ENCODE measurements at regions not wholly inside any gene's neighbourhood (a gene's known extent, or its start where the extent isn't known, plus 50 kb on each side); places are given as distances from the start of the nearest gene placed in this dataset.

GRCh38 chr20:56859801-56860261, 230.7 kb downstream of the TFAP2C start:
- peaks cover 35% of the 10 kb centered on the region for H3K4me1 ChIP-seq (ENCODE audit: insufficient read depth, low read length, poor library complexity, severe bottlenecking)
- H3K4me3 ChIP-seq (ENCODE audit: low read depth, low read length, poor library complexity, severe bottlenecking) = no peak overlapping the region
- TF ChIP-seq CTCF (conservative IDR thresholded peaks at IDR 0.05; ENCODE audit: low read length) (no peak), EZH2phosphoT487 (IDR thresholded peaks at IDR 0.05; ENCODE audit: borderline replicate concordance, low read depth, low read length) (no peak)
- H3K79me2 ChIP-seq (ENCODE audit: insufficient read depth, low read depth, low read length) = no peaks in the 10 kb centered on the region
- H3K27ac ChIP-seq (ENCODE audit: low read depth, low read length, poor library complexity, severe bottlenecking) = no peak overlapping the region
- DNase-seq (ENCODE audit: low spot score) = no peak
- H4K20me1 ChIP-seq (ENCODE audit: insufficient read depth, low read length) = no peaks in the 10 kb centered on the region
- no peak overlapping the region; the same call in 1 of the 2 replicates for H2AFZ ChIP-seq (ENCODE audit: low read length)
- intact Hi-C loops (cut with micrococcal nuclease; ENCODE audit: unreplicated experiment) = no loop called here
- H3K36me3 ChIP-seq (ENCODE audit: insufficient read depth, low read length) = no peaks in the 10 kb centered on the region
- no peaks in the 10 kb centered on the region for H3K9me3 ChIP-seq (ENCODE audit: low read length)
- no peaks in the 10 kb centered on the region for H3K9me2 ChIP-seq (ENCODE audit: insufficient read depth, low read length)
- H3K4me2 ChIP-seq (ENCODE audit: low read length) = 0 out of 2 replicates have a peak overlapping the region, but pooled peaks have one; percentile 11
- BruUV-seq (replicated peaks) = no TSS peak
- CTCF ChIA-PET (ENCODE audit: unreplicated experiment) = interaction anchor here (0.6 to 1.3 kb wide), 2 partner anchors 16 to 210 kb away, joined by 4 to 5 read pairs; no protein-coding TSS in a partner anchor
- POLR2A ChIA-PET = interaction anchor here (2.9 kb wide), 1 partner anchor 14 kb away, joined by 15 read pairs; no protein-coding TSS in a partner anchor

- no TSS peak for BruUV-seq (replicated peaks)
These were observed 231.3 kb downstream of the TFAP2C start for GRCh38 chr20:56860413-56860812.

More at GRCh38 chr20:56860413-56860812, 231.3 kb downstream of the TFAP2C start:
- DNase-seq (ENCODE audit: low spot score) = no peak
- Histone ChIP-seq H3K4me1 (ENCODE audit: insufficient read depth, low read length, poor library complexity, severe bottlenecking) (peaks cover 35% of the 10 kb centered on the region), H3K4me2 (ENCODE audit: low read length) (0 out of 2 replicates have a peak overlapping the region, but pooled peaks have one; percentile 12), H3K36me3 (ENCODE audit: insufficient read depth, low read length) (no peaks in the 10 kb centered on the region), H4K20me1 (ENCODE audit: insufficient read depth, low read length) (no peaks in the 10 kb centered on the region), H3K9me3 (ENCODE audit: low read length) (no peaks in the 10 kb centered on the region), H3K79me2 (ENCODE audit: insufficient read depth, low read depth, low read length) (no peaks in the 10 kb centered on the region), H3K4me3 (ENCODE audit: low read depth, low read length, poor library complexity, severe bottlenecking) (no peak overlapping the region), H3K9me2 (ENCODE audit: insufficient read depth, low read length) (no peaks in the 10 kb centered on the region), H3K27ac (ENCODE audit: low read depth, low read length, poor library complexity, severe bottlenecking) (no peak overlapping the region), H2AFZ (ENCODE audit: low read length) (no peak overlapping the region)
- ChIA-PET POLR2A (interaction anchor here (0.6 to 2.9 kb wide), 2 partner anchors 15 to 27 kb away, joined by 3 to 15 read pairs; no protein-coding TSS in a partner anchor), CTCF (ENCODE audit: unreplicated experiment) (interaction anchor here (0.6 kb wide), 1 partner anchor 210 kb away, joined by 5 read pairs; no protein-coding TSS in a partner anchor)
- intact Hi-C loops (cut with micrococcal nuclease; ENCODE audit: unreplicated experiment) = no loop called here
- no peak for TF ChIP-seq CTCF (conservative IDR thresholded peaks at IDR 0.05; ENCODE audit: low read length)
- TF ChIP-seq EZH2phosphoT487 (IDR thresholded peaks at IDR 0.05; ENCODE audit: borderline replicate concordance, low read depth, low read length) = no peak

Measured in OCI-LY7 (cell line).